Glutamatergic neuron (in vitro differentiated cells): ENCODE measurements at regions not wholly inside any gene's neighbourhood (a gene's known extent, or its start where the extent isn't known, plus 50 kb on each side); places are given as distances from the start of the nearest gene placed in this dataset.

ENCODE experiments used
- DNase-seq: peaks from one replicate; pipeline ENCODE4 v3.0.0; 2022
- H3K27ac Mint-ChIP-seq: one replicate; pipeline ENCODE4 v1.8.0; 2020; ENCODE audit warnings: mild to moderate bottlenecking, mixed read lengths, inconsistent platforms; ENCODE audit not compliant: unreplicated experiment
- H3K27me3 Mint-ChIP-seq: one replicate; pipeline ENCODE4 v1.8.0; 2020; ENCODE audit warnings: mild to moderate bottlenecking, moderate library complexity, mixed read lengths, inconsistent platforms; ENCODE audit not compliant: unreplicated experiment
- H3K36me3 Mint-ChIP-seq: one replicate; pipeline ENCODE4 v1.8.0; 2020; ENCODE audit warnings: mild to moderate bottlenecking, mixed read lengths, inconsistent platforms; ENCODE audit not compliant: unreplicated experiment
- H3K4me1 Mint-ChIP-seq: one replicate; pipeline ENCODE4 v1.8.0; 2020; ENCODE audit warnings: mild to moderate bottlenecking, low read depth, mixed read lengths, inconsistent platforms; ENCODE audit not compliant: unreplicated experiment
- H3K4me3 Mint-ChIP-seq: one replicate; pipeline ENCODE4 v1.8.0; 2020; ENCODE audit warnings: mild to moderate bottlenecking, mixed read lengths, inconsistent platforms; ENCODE audit not compliant: unreplicated experiment
- H3K9me3 Mint-ChIP-seq: one replicate; pipeline ENCODE4 v1.8.0; 2020; ENCODE audit warnings: mild to moderate bottlenecking, moderate library complexity, mixed read lengths, inconsistent platforms; ENCODE audit not compliant: unreplicated experiment
- CTCF ChIP-seq: fragments of 200-600 bp; sonication (generic); IDR thresholded peaks from one replicate; pipeline ENCODE4 v1.5.0; 2021; ENCODE audit not compliant: partially characterized antibody, unreplicated experiment

- peaks cover 3% of the 10 kb centered on the region for H3K27me3 Mint-ChIP-seq
- no peak for DNase-seq
- H3K4me1 Mint-ChIP-seq: peaks cover 10% of the 10 kb centered on the region
- no peak for TF ChIP-seq CTCF
- no peaks in the 10 kb centered on the region for H3K36me3 Mint-ChIP-seq
- H3K27ac Mint-ChIP-seq: no peak overlapping the region
- peaks cover 2% of the 10 kb centered on the region for H3K9me3 Mint-ChIP-seq
- no peak overlapping the region for H3K4me3 Mint-ChIP-seq
These were observed 65.7 kb upstream of the LMO1 start for GRCh38 chr11:8329336-8329735.

DNA sequence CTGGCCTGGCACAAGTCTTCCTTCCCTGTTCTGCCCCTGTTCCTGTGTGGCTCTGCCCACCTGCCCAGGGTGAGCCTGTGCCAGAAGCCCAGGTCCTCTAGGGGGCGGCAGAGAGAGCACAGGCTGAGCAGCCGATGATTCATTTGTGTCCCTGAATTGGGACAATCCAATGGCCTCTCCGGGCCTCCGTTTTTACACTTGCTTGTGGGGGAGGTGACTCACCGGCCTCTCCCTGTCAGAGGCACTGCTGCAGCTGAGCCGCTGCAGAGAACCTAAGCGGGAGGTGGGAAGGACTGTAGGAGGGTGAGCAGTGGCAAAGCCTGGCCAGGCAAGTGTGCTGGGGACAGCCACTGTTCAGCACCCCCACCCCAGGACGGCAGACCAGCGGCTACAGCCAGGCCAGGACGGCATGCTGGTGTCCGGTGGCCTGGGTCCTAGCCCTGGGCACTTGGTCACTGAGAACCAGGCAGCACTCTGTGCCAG lies 65.2 kb upstream of the LMO1 start:
- peaks cover 10% of the 10 kb centered on the region for H3K4me1 Mint-ChIP-seq
- peaks cover 2% of the 10 kb centered on the region for H3K9me3 Mint-ChIP-seq
- H3K36me3 Mint-ChIP-seq: no peaks in the 10 kb centered on the region
- peak; percentile 91 for DNase-seq
- peaks cover 3% of the 10 kb centered on the region for H3K27me3 Mint-ChIP-seq
- peak; percentile 86 for TF ChIP-seq CTCF
- peak overlapping the region; percentile 57 for H3K27ac Mint-ChIP-seq
- H3K4me3 Mint-ChIP-seq: no peak overlapping the region

GRCh38 chr11:8328231-8328794 lies 64.6 kb upstream of the LMO1 start:
- no peak for TF ChIP-seq CTCF
- peaks cover 2% of the 10 kb centered on the region for H3K9me3 Mint-ChIP-seq
- peaks cover 3% of the 10 kb centered on the region for H3K27me3 Mint-ChIP-seq
- H3K4me3 Mint-ChIP-seq: no peak overlapping the region
- peaks cover 10% of the 10 kb centered on the region for H3K4me1 Mint-ChIP-seq
- no peak for DNase-seq
- no peak overlapping the region for H3K27ac Mint-ChIP-seq
- H3K36me3 Mint-ChIP-seq: no peaks in the 10 kb centered on the region

GRCh38 chr11:8327761-8328192 lies 64.1 kb upstream of the LMO1 start:
- Mint-ChIP-seq H3K36me3 (no peaks in the 10 kb centered on the region), H3K4me1 (peaks cover 10% of the 10 kb centered on the region)
- TF ChIP-seq CTCF: no peak

DNA sequence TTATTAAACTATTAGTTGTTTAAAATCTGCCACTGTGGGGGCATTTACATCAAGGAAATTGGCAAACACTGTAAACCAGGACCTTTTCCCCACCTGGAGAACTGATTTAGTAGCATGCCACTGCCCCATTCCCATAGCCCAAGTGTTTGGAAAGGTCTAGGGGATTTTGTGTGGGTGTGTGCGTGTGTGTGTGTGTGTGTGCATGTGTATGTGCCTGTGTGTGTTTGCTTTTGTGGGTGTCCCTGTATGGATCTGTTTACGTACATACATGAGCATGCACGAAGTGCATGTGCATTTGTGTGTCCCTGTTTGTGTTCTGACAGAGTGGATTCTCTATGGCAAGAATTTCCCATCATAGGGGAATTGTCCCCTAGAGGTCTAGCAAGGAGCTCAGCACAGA lies 62.7 kb upstream of the LMO1 start:
- Mint-ChIP-seq H3K36me3 (no peaks in the 10 kb centered on the region), H3K27ac (no peak overlapping the region), H3K27me3 (peaks cover 3% of the 10 kb centered on the region), H3K4me1 (peaks cover 10% of the 10 kb centered on the region), H3K4me3 (no peak overlapping the region), H3K9me3 (peaks cover 2% of the 10 kb centered on the region)
- no peak for TF ChIP-seq CTCF
- DNase-seq: no peak

More at GRCh38 chr11:8327761-8328192, 64.1 kb upstream of the LMO1 start:
- no peak overlapping the region for H3K4me3 Mint-ChIP-seq
- DNase-seq: no peak
- H3K27ac Mint-ChIP-seq: no peak overlapping the region
- peaks cover 2% of the 10 kb centered on the region for H3K9me3 Mint-ChIP-seq
- H3K27me3 Mint-ChIP-seq: peaks cover 3% of the 10 kb centered on the region
